Globus pallidus (tissue), 1 donor: ENCODE measurements at regions not wholly inside any gene's neighbourhood (a gene's known extent, or its start where the extent isn't known, plus 50 kb on each side); places are given as distances from the start of the nearest gene placed in this dataset.
A peak's percentile ranks its signal among the peaks of the same experiment; 100 is the strongest.

Experiments
- DNase-seq: peaks from one replicate; pipeline ENCODE4 v3.0.0-alpha.2; 2015; ENCODE audit warnings: low spot score

- DNase-seq, result no peak
Observed at GRCh38 chr5:88544136-88544645, 275.5 kb upstream of the TMEM161B start.

GRCh38 chr5:88542786-88543185 lies 274.1 kb upstream of the TMEM161B start:
- no peak for DNase-seq

- DNase-seq, result no peak
Observed at GRCh38 chr5:88540471-88541115, 271.9 kb upstream of the TMEM161B start.

GRCh38 chr5:88539693-88540365 lies 271.2 kb upstream of the TMEM161B start:
- DNase-seq, result no peak

GRCh38 chr5:88539026-88539425 lies 270.4 kb upstream of the TMEM161B start:
- DNase-seq, result no peak

GRCh38 chr5:88536146-88536545 lies 267.5 kb upstream of the TMEM161B start:
- no peak for DNase-seq

GRCh38 chr5:88524941-88525340 lies 256.3 kb upstream of the TMEM161B start:
- no peak for DNase-seq

GRCh38 chr5:88519066-88519465 lies 250.4 kb upstream of the TMEM161B start:
- DNase-seq, result no peak

- no peak for DNase-seq
Observed at GRCh38 chr5:88518131-88519016, 249.7 kb upstream of the TMEM161B start.

- DNase-seq, result no peak
Observed at GRCh38 chr5:88515881-88516819, 247.5 kb upstream of the TMEM161B start.

- no peak for DNase-seq
Observed at GRCh38 chr5:88515068-88515467, 246.4 kb upstream of the TMEM161B start.

- no peak for DNase-seq
Observed at GRCh38 chr5:88509403-88509802, 240.8 kb upstream of the TMEM161B start.

- no peak for DNase-seq
Observed at GRCh38 chr5:88507261-88507660, 238.6 kb upstream of the TMEM161B start.

- DNase-seq, result peak; percentile 11
Observed at GRCh38 chr5:88503406-88503805, 234.8 kb upstream of the TMEM161B start.

GRCh38 chr5:88503041-88503345 lies 234.3 kb upstream of the TMEM161B start:
- peak; percentile 33 for DNase-seq

- DNase-seq, result peak; percentile 60
Observed at GRCh38 chr5:88502179-88503040, 233.8 kb upstream of the TMEM161B start.

- DNase-seq, result no peak
Observed at GRCh38 chr5:88495810-88496209, 227.2 kb upstream of the TMEM161B start.

- no peak for DNase-seq
Observed at GRCh38 chr5:88490874-88491273, 222.2 kb upstream of the TMEM161B start.

GRCh38 chr5:88489364-88489763 lies 220.7 kb upstream of the TMEM161B start:
- DNase-seq, result no peak

- DNase-seq, result no peak
Observed at GRCh38 chr5:88488561-88488960, 219.9 kb upstream of the TMEM161B start.

- DNase-seq, result no peak
Observed at GRCh38 chr5:88488130-88488529, 219.5 kb upstream of the TMEM161B start.
